Ammon's horn (tissue), 1 donor: ENCODE measurements at regions not wholly inside any gene's neighbourhood (a gene's known extent, or its start where the extent isn't known, plus 50 kb on each side); places are given as distances from the start of the nearest gene placed in this dataset.
"Not testable (repeated sequence)": the region's sequence is repeated elsewhere in the genome, so short reads cannot be mapped to it uniquely, and the experiment has no call there.

Source experiments
- DNase-seq: peaks from one replicate; pipeline ENCODE4 v3.0.0-alpha.2; 2016; ENCODE audit warnings: low spot score

DNA sequence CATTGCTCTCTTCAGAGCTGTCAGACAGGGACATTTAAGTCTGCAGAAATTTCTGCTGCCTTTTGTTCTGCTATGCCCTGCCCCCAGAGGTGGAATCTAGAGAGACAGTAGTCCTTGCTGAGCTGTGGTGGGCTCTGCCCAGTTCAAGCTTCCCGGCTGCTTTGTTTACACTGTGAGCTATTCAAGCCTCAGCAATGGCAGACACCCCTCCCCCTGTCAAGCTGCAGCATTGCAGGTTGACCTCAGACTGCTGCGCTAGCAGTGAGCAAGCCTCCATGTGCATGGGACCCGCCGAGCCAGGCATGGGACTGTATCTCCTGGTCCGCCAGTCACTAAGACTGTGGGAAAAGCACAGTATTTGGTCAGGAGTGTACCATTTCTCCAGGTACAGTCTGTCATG lies 53.6 kb upstream of the MAPK10 start:
- not testable (repeated sequence) for DNase-seq

DNA sequence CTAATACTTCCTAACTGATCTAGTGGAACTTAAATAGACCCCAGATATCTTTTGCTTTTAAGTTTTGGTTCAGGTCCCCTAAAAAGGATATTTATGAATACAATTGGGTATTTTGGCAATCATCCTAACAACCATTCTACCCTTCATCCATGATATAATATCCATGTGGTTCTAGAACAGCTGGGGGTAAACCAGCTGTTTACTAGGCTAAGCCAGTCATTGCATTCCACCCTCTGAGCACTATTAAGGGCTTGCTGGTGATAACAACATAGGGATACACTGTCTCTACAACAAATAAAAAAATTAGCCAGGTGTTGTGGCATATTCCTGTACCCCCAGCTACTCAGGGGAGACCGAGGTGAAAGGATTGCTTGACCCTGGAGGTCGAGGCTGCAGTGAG lies 54.8 kb upstream of the MAPK10 start:
- DNase-seq = no peak

GRCh38 chr4:86416081-86416480 lies 56.2 kb upstream of the MAPK10 start:
- no peak for DNase-seq

- DNase-seq = peak; percentile 35
These were observed 61.6 kb upstream of the MAPK10 start for GRCh38 chr4:86421461-86421860.

DNA sequence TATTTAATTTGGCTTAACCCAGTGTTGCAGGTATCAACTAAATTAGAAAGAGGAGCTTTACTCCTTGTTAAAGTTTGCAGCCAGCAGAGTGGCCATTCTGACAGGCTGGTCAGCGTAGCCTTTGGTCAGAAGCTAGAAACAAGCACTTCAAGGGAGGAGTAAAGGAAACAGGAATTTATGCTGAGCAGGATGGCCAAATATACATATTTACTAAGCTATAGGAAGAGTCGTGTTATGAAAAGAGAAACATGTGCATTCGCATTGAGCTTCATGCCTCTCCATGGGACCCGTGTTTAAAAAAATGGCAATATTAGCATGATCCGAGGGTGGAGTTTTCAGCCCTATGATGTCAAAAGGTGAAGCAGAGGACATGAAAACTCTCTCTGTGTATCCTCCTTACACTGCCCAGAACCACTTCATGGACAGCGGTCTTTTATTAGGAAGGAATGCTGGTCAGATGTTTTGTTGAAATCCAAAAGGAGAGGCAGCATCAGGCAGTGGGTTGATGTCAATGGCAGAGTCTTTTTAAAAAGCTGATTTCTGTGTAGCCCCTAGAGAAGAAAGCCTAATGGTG lies 71.8 kb upstream of the MAPK10 start:
- DNase-seq = no peak

DNA sequence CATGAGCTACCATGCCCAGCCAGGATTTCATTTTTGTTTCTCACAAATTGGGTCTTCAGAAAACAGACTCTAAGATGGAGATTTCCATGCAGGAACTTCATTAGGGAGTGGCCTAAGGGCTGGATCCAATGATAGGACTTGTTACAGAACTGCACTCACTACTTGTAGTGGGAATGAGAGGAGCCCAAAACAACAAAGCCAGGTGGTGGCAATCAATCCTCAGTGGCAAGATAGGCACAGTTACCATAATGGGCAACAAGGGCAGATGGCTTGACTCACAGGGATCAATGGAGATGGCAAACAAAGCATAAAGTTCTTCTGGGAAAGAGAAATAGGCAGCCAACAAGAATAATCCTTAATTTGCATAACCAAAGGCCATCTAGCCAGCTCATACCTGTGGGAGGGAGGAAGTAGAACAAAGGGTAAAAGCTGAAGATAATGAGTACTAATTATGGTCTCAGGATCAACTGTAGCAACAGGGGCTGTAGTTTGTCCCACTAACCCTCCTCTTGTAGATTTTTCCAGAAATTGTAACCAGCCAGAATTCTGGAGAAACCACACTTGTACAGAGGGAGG lies 72.8 kb upstream of the MAPK10 start:
- no peak for DNase-seq

DNA sequence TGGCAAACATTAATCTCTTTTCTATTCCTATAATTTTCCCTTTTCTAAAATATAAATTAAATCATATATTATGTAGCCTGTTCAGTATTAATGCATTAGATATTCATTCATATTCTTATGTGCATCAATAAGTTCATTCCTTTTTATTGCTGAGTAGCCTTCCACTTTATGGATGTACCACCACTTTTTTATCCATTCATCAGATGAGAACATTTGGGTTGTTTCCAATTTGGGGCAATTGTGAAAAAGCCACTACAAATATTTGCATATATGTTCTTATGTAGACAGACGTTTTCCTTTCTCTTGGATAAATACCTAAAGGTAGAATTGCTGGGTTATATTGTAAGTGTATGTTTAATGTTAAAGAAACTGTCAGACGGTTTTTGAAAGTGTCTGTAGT lies 79.4 kb upstream of the MAPK10 start:
- no peak for DNase-seq

DNA sequence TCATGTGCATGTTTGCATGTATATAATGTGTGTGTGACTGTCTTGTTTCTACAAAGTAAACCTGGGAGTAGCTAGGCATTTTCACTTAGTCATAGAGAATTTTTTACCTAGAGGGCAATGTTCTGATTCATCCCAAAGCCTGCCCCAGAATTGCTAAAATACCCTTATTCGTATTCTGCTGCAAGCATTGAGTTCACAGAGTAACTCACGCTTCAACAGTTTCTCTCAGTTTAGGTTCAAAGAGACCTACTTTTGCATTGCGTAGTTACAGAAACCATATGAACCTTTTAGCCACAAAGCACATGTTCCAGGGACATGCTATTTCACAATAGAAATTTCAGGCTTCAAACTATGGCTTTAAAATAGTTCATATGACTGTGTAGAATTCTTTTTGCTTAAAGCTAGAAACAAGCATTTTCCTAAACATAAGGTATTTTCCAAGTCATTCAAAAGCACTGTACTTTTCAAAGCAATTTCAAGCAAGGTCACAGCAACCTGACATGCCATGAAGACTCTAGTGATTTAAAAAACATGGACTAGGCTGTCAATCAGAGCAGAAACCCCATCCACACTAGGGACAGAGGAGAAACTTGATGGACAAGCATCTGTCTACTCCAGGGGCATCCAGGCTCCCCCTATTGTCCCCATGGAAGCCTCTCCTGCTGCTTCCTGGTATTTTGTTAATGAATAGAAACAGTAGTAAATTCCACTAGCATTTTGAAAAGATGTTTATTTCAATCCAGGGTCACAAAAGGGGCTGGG lies 81.5 kb upstream of the MAPK10 start:
- DNase-seq = no peak

DNA sequence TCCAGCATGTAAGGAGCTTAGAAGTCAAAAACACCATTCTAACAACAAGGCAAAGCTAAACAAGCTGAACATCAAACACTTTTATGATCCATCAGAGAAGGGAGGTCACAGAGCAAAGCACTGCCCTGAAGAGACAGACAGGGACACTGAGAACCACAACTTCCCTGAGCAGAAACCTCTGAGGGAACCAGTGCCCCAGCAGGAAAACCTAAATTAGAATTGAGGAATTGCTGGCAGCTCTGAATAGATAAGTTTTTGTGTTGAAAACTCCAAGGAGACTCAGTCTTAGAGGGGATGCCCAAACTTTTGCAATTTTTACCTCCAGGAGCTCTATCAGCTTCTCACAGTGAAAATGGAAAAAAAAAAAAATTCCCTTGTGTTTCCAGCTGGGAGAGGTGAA lies 83.0 kb upstream of the MAPK10 start:
- peak; percentile 56 for DNase-seq

DNA sequence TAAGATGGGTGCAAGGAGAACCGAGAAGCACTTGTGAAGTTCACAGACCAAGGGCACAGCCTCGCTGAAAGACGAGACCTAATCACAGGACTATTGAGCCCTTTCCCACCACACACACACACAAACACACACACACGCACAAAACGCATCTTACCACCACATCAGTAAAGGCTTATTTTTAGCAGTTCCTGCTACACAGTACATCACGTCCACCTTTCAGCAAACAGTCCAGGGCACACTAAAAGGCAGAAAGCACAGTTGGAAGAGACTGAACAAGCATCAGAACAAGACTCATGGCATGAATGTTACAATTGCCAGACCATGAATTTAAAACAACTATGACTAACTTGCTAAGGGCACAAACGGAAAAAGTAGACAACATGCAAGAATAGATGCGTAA lies 83.6 kb upstream of the MAPK10 start:
- peak; percentile 21 for DNase-seq

DNA sequence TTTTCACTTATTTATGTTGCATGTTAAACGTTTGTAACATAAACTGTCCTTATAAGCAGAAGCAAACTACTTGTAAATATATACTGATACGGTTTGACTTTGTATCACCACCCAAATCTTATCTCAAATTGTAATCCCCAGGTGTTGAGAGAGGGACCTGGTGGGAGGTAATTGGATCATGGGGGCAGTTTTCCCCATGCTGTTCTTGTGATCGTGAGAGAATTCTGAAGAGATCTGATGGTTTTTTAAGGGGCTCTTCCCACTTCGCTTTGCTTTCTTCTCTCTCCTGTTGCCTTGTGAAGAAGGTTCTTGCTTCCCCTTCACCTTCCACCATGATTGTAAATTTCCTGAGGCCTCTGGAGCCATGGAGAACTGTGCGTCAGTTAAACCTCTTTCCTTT lies 87.1 kb upstream of the MAPK10 start:
- no peak for DNase-seq

GRCh38 chr4:86448871-86449270 lies 89.0 kb upstream of the MAPK10 start:
- no peak for DNase-seq

DNA sequence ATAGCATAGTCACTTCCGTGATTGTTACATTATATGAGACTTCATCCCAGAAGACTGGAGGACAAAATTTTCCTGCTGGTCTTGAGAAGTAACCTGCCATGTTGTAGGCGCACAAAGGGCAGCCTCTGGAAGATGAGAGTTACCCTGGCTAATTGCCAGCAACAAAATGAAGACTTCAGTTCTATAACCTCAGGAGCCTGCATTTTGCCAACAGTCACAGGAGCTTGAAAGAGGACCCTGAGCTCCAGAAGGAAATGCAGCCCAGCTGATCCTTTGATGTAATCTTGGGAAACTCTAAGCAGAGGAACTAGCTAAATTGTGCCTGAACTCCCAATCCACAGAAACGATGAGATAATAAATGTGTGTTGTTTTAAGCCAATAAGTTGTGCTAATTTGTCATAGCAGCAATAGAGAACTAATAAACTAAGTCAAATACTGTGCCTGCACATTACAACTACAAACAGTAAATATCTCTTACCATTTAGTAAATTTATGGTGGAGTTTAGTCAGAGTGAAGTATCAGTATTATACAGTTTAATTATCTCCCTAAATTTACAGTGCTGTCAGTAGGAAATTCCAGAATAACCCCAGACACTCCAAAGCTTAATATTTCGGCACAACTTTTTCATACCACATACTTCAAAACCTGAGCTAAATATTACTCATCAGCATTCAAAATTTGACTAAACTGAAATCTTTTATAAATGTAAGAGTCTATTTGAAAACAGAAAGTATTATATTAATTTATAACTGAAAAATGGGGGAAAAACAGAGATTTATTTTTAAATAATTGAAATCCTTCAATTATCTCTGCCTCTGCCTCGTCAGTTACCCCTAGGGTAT lies 90.1 kb upstream of the MAPK10 start:
- DNase-seq = no peak

DNA sequence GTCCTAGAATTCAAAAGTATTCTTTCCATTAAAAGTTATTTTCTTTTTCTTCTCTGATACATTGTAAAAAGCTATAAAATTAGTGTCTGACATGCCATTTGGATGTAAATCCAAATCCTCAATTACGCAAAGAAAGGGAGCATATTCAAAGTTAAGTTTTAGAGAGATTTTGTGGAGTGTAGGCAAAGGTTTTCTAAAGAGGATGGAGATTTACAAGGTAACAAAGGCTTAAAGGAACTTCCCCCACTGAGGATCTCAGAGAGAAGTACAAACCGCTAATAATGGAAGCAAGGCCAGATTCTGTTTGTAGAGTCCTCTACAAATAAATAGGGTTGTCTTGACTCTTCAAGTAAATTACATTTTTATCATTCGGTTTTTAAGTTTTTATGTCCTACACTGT lies 91.0 kb upstream of the MAPK10 start:
- no peak for DNase-seq

DNA sequence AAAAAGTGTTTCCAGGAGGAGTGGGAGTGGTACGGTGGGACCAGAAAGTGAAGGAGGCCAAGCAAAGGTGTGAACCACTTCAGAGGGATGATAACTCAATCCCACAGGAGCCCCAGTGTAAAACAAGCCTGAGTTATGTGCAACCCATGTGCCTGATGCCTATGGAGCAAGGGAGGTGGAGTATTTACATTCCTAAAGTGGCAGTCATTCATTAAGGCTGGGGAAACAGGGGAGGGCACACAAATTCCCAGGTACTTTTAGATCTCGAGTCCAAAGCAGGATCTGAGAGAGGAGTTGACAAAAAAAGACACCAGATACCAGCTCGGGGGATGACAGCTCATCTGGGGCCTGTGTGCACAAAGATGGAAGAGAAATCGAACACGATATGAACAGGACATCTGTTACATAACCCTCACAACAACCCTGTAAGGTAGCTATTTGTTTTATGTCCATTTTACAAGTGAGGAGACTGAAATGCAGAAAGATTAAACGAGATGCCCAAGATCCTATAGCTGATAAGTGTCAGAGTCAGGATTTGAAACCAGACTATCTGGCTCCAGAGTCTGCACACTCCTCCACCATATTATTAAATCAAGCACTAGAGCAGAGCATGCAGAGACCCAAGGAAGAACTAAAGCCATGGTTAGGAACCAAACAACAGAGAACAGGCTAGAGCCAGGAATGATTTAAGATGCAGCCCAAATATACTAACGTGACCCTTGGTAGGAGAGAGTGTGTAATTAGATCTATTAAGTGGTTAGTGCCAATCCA lies 91.9 kb upstream of the MAPK10 start:
- DNase-seq = no peak

DNA sequence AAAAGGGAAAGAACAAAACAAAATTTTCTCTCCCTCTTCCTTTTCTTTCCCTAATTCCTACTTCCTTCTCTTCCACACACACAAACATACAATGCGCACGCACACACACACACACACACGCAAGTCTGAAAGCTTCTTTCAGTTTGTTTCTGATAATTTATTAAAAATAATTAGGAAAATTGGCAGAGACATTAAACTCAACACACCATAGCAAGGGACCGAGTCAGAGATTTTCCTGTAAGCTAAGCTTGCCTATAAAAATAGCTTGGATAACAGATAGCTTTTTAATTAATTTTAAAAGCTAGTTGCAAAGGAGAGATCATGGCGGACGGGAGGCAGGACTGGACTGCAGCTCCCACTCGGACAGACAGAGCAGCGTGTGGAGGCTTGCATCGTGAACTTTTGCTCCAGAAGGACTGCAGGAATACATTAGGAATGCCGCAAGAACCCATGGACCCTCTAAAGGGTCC lies 92.6 kb upstream of the MAPK10 start:
- no peak for DNase-seq

GRCh38 chr4:86452924-86453531 lies 93.2 kb upstream of the MAPK10 start:
- peak; percentile 49 for DNase-seq

GRCh38 chr4:86453611-86454072 lies 93.8 kb upstream of the MAPK10 start:
- not testable (repeated sequence) for DNase-seq

GRCh38 chr4:86461849-86462248 lies 102.0 kb upstream of the MAPK10 start:
- DNase-seq = no peak

- no peak for DNase-seq
These were observed 112.6 kb upstream of the MAPK10 start for GRCh38 chr4:86472377-86473019.

DNA sequence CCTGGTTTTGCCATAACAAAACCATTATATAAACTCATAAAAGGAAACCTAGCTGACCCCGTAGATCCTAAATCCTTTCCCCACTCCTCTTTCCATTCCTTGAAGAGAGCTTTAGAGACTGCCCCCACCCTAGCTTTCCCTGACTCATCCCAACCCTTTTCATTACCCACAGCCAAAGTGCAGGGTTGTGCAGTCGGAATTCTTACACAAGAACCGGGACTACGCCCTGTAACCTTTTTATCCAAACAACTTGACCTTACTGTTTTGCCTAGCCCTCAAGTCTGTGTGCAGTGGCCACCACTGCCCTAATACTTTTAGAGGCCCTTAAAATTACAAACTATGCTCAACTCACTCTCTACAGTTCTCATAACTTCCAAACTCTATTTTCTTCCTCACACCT lies 116.0 kb upstream of the PTPN13 start:
- not testable (repeated sequence) for DNase-seq
